Panc1 (cell line): ENCODE measurements at regions not wholly inside any gene's neighbourhood (a gene's known extent, or its start where the extent isn't known, plus 50 kb on each side); places are given as distances from the start of the nearest gene placed in this dataset.

ENCODE experiments used
- POLR2AphosphoS5 ChIP-seq: IDR thresholded peaks from 2 replicates; pipeline ENCODE4 v1.6.1; 2012; ENCODE audit warnings: mild to moderate bottlenecking, low read depth, low read length, moderate library complexity
- TF ChIP-seq, protein P1 (sequence below): fragments of 450-650 bp; IDR thresholded peaks from 2 replicates; pipeline ENCODE4 v1.5.1; 2017; ENCODE audit warnings: mild to moderate bottlenecking

DNA sequence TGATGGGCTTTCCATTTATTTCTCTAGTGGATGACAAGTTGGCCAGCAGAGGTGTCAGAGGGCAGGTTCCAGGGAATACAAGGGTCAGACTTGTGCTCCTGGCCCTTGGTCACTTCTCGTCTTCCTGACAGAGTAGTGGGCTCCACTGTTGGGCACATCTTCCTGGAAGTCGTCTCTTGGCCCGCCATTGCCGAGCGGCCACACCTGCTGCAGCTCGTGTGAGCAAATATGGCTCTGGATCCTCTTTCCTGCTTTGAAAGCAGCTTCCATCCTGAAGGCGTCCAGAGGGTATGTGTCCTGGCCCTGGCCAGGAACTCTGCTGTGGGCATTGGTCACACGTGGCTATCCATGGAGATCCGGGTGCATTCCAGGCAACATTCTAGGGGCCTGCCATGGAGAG lies 100.2 kb downstream of the SNRPN start:
- TF ChIP-seq, protein P1, sequence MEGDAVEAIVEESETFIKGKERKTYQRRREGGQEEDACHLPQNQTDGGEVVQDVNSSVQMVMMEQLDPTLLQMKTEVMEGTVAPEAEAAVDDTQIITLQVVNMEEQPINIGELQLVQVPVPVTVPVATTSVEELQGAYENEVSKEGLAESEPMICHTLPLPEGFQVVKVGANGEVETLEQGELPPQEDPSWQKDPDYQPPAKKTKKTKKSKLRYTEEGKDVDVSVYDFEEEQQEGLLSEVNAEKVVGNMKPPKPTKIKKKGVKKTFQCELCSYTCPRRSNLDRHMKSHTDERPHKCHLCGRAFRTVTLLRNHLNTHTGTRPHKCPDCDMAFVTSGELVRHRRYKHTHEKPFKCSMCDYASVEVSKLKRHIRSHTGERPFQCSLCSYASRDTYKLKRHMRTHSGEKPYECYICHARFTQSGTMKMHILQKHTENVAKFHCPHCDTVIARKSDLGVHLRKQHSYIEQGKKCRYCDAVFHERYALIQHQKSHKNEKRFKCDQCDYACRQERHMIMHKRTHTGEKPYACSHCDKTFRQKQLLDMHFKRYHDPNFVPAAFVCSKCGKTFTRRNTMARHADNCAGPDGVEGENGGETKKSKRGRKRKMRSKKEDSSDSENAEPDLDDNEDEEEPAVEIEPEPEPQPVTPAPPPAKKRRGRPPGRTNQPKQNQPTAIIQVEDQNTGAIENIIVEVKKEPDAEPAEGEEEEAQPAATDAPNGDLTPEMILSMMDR = no peak
- no peak for TF ChIP-seq POLR2AphosphoS5
